Muscle layer of duodenum (tissue), 2 donors: ENCODE measurements at regions not wholly inside any gene's neighbourhood (a gene's known extent, or its start where the extent isn't known, plus 50 kb on each side); places are given as distances from the start of the nearest gene placed in this dataset.

Source experiments
- H3K27ac ChIP-seq: one replicate; pipeline ENCODE4 v1.7.0; 2013; ENCODE audit warnings: mild to moderate bottlenecking, low read length
- H3K27me3 ChIP-seq: one replicate; pipeline ENCODE4 v1.7.0; 2013; ENCODE audit warnings: low read depth, mild to moderate bottlenecking, control low read depth, low read length
- H3K36me3 ChIP-seq, 2 donors: one replicate each; pipeline ENCODE4 v1.7.0; 2013; ENCODE audit warnings: low read length in 2 of 2, control low read depth in 1 of 2, mild to moderate bottlenecking in 1 of 2; ENCODE audit not compliant: insufficient read depth in 2 of 2, control insufficient read depth in 1 of 2
- H3K4me1 ChIP-seq, 2 donors: one replicate each; pipeline ENCODE4 v1.7.0; 2013; ENCODE audit warnings: low read length in 2 of 2, mild to moderate bottlenecking in 2 of 2, control low read depth in 1 of 2, moderate library complexity in 1 of 2; ENCODE audit not compliant: insufficient read depth in 2 of 2, control insufficient read depth in 1 of 2
- H3K4me3 ChIP-seq, 2 donors: one replicate each; pipeline ENCODE4 v1.7.0; 2013; ENCODE audit warnings: low read length in 2 of 2, low read depth in 1 of 2, mild to moderate bottlenecking in 1 of 2
- H3K9me3 ChIP-seq, 2 donors: one replicate each; pipeline ENCODE4 v1.7.0; 2013; ENCODE audit warnings: low read length in 2 of 2, control low read depth in 1 of 2, mild to moderate bottlenecking in 1 of 2; ENCODE audit not compliant: control insufficient read depth in 1 of 2
- donor health status: healthy.

DNA sequence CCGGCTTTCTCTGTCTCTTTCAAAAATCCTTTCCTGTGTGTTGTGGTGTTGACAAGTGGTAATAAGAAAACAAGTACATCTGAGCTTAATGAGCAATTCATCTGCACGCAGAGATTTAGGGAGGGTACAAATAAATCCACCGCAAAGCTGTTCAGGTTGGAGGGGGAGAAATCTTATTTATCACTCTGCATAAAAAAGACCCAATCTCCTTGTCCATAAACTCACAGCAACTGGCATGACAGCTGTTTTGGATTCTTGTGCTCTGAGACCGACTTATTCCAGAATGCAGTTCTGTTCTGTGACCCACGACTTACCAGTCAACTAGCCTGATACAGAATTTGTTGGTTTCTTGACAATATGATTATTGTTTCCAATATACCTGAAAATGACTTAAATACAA lies 380.1 kb downstream of the SOX11 start:
- Histone ChIP-seq H3K4me1 (no peaks in the 10 kb centered on the region), H3K36me3 (no peaks in the 10 kb centered on the region), H3K27ac (no peak overlapping the region), H3K27me3 (no peaks in the 10 kb centered on the region), H3K4me3 (no peak overlapping the region), H3K9me3 (no peaks in the 10 kb centered on the region)

DNA sequence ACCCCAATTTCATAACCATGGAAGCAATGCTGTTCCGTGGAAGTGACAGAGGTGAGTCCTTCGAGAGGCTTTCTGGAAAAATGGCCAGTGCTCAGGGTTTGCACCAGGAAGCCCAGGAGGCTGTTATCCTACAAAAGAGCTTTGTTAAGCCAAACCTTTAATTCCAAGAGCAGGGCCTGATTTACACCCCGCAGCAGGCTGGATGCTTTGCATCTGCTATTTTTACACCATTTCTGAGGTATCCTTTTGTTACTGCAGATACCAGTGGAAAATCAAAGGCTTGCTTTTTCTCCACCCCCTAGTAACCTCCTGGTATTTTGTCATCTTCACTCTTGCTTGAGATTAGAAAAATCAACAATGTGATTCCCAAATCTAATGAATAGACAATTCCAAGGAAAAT lies 380.6 kb downstream of the SOX11 start:
- Histone ChIP-seq H3K4me3 (no peak overlapping the region), H3K27ac (no peak overlapping the region), H3K36me3 (no peaks in the 10 kb centered on the region), H3K4me1 (no peaks in the 10 kb centered on the region), H3K27me3 (no peaks in the 10 kb centered on the region), H3K9me3 (no peaks in the 10 kb centered on the region)

DNA sequence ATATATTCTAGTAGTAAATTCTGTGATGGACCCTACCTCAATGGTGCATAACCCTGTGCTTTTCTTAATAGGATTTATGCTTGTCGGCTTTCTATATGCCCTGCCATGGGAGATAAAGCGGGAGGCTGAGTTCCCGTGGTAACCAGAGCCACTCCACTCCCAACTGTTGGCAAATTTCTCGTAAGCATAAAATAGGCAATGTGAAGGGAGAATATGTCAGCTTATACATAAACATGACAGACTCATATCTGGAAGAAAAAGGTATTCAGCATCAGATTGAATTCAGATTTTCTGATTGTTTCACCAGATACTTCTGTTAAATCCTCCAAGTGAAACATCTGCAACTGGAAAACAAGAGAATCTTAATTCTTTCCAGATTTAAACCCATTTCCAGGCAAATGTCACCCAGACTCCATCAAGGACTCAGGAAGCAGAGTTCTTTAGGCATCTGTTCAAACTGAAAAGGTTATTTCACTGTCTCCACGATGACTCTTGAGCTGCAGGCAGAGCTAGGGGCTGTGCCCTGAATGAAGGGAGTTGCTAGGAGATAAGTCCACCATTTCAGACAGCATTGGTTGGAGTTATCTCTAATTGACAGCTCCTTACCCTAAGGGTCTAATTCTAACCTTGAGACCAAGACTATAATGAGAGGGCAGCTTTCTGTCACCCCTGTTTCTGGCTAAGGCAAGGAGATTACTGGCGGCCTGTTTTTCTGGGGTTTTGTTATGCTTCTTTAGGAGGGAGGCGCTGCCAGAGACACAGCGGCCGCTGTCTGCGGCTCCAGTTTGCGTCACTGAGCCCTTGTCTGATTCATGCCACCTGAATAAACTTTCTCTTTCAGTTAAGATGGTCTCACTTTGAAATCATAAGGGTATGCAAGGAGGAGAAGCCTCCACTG lies 381.3 kb downstream of the SOX11 start:
- no peak overlapping the region for H3K27ac ChIP-seq

DNA sequence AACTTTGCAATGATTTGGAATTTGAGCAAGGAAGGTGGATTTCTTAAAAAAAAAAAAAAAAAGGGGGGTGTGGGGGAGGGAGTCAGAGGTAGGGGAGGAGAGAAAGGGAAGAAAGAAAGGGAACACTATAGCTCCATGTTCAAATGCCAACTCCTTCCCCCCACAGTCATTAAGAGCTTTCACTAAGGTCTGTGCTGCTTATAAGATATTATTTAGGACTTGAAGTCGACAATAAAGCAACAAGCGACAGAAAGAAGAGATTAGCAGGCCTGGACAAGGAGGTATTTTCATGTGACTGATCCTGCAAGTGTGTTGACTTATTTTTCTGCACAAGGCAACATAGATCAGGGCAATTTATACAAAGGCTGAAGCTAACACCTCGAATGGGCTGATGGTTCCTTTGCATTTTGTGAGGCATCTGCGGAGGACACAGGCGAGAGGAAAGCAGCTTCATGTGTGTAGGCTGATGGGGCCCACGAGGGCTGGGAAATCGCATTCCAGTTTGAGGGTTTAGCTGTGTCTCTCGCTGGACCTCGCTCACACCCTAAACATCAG lies 382.0 kb downstream of the SOX11 start:
- H3K27ac ChIP-seq, result no peak overlapping the region
- no peaks in the 10 kb centered on the region for H3K27me3 ChIP-seq
- H3K9me3 ChIP-seq, result no peaks in the 10 kb centered on the region
- H3K4me1 ChIP-seq, result no peaks in the 10 kb centered on the region
- H3K36me3 ChIP-seq, result no peaks in the 10 kb centered on the region
- H3K4me3 ChIP-seq, result no peak overlapping the region

More for the DNA sequence above, 381.3 kb downstream of the SOX11 start:
- no peaks in the 10 kb centered on the region for H3K36me3 ChIP-seq
- no peaks in the 10 kb centered on the region for H3K27me3 ChIP-seq
- no peaks in the 10 kb centered on the region for H3K4me1 ChIP-seq
- H3K9me3 ChIP-seq, result no peaks in the 10 kb centered on the region
- no peak overlapping the region for H3K4me3 ChIP-seq

DNA sequence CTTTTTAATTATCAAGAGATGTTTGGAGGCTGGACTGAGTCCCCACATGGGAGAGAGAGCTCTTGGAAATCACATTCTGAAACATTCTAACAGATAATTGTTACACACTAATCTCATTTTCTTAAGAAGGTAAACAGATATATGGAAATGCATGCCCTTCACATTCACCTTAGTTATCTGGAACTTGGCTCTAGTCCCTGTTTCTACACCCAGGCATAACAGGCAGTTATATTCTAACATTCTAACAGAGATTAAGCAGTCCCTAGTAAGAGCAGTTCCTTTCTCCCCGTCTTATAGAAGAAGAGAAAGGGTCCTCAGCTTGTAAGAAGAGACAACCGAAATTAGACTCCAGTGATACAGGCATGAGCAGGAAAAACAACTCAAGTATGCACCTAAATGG lies 385.4 kb downstream of the SOX11 start:
- H3K27ac ChIP-seq, result no peak overlapping the region

DNA sequence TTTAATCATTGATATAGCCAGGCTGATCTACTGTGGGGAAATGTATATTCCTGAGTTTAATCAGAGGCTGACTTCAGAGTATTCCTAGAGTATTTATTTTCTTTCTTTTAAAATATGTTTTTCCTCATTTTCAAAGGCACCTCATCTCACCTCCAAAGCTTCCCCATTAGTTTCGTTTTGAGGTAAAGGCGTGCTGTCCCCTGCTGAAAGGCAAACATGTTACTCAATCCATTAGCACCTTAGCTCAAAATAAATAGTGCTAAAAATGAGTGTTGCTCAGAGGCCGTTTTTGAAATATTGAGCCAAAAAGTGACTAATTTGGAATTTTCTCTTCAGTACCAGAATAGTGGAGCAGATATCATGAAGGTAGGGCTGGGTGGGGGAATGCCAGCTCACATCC lies 386.2 kb downstream of the SOX11 start:
- no peaks in the 10 kb centered on the region for H3K4me1 ChIP-seq
- no peaks in the 10 kb centered on the region for H3K36me3 ChIP-seq
- H3K4me3 ChIP-seq, result no peak overlapping the region
- H3K27me3 ChIP-seq, result no peaks in the 10 kb centered on the region
- H3K27ac ChIP-seq, result no peak overlapping the region
- no peaks in the 10 kb centered on the region for H3K9me3 ChIP-seq

More for the DNA sequence above, 385.4 kb downstream of the SOX11 start:
- H3K4me1 ChIP-seq, result no peaks in the 10 kb centered on the region
- no peaks in the 10 kb centered on the region for H3K27me3 ChIP-seq
- no peaks in the 10 kb centered on the region for H3K9me3 ChIP-seq
- no peak overlapping the region for H3K4me3 ChIP-seq
- no peaks in the 10 kb centered on the region for H3K36me3 ChIP-seq

DNA sequence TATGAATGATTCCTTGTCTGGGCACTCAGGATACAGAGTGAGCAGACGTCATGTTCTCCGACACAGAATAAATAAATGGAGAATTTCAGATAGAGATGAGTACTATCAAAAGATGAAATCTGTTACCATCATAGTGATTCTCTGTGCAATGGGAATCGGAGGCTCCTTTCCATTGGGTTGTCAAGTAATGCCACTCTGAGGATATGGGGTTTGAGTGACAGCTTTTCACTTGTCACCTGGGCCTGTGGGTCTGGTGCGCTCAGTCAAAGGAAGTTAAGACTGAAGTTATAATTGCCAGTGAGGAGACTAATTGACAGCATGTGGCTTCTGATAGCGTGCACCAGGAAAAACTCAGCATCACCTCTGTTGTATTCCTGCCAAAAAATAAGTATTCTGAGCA lies 387.2 kb downstream of the SOX11 start:
- no peaks in the 10 kb centered on the region for H3K36me3 ChIP-seq
- no peaks in the 10 kb centered on the region for H3K9me3 ChIP-seq
- no peak overlapping the region for H3K4me3 ChIP-seq
- H3K27me3 ChIP-seq, result no peaks in the 10 kb centered on the region
- no peak overlapping the region for H3K27ac ChIP-seq
- H3K4me1 ChIP-seq, result no peaks in the 10 kb centered on the region

DNA sequence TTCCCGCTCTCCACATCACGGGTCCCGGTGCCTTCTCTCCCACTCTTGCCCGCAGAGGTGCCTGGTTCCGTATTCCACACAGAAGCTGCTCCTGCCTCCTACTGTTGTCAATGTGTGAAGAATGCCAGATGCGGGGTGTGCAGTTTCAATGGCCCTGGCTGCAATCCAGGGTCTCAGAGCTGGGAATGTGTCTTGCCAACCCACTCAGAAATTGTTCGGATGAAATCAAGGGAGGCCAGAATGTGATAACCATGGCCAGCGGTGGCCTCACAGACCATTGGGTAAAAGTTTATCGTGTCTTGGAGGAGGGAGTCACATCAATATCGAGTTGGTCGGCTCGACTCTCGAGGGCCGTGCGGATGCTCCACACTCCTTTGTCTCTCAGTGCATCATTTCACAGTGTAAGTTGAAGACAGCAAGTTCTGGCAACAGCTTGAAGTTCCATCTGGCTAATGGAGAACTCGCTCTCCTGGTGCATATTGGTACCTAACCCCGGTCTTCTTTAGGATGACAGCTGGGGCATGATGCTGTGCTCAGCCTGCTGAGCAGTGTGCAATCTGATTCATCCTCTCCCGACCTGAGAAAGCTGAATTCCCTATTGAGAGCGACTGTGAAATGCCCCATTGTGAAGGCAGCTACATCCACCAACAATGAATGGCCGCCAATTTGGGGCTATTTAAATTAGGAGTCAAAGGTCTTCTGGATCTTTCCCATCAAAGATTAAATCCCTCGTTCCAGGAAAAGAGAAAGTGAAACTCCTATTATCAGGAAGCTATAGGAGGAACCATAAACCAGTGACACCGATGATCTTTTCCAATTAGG lies 389.0 kb downstream of the SOX11 start:
- Histone ChIP-seq H3K4me3 (peak overlapping the region in 1 of 2 donors; percentile 17), H3K27me3 (no peaks in the 10 kb centered on the region), H3K36me3 (no peaks in the 10 kb centered on the region), H3K27ac (no peak overlapping the region), H3K4me1 (no peaks in the 10 kb centered on the region), H3K9me3 (no peaks in the 10 kb centered on the region)

DNA sequence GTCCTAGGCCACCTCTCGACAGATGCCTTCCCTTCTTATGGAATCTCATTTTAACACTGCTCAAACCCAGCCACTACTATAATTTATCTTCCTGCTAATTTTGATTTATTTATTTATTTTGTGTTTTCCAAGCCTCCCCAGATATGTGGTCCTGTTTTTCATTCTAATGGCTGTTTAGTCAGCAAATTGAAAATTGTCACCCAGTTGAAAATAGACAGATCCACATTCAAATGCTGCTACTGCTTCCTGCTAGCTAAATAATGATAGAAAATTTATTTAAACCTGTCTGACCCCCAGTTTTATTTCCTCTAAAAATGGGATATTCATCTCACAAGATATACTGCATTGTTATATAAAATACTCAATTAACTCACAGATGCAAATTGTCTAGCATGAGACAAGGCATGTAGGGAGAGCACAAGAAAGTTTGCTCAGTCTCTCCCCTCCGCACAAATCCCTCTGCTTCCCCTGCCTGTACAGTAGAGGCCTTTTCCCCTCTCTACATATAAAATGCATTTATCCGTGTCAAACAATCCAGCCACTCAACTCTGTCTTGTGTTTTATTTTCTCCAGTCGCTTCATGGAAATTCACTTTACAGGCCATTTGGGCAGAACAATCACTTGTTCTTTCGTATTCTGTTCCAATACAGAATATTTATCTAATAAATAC lies 389.9 kb downstream of the SOX11 start:
- Histone ChIP-seq H3K36me3 (no peaks in the 10 kb centered on the region), H3K27ac (no peak overlapping the region), H3K4me1 (no peaks in the 10 kb centered on the region), H3K27me3 (no peaks in the 10 kb centered on the region), H3K9me3 (no peaks in the 10 kb centered on the region), H3K4me3 (no peak overlapping the region)

DNA sequence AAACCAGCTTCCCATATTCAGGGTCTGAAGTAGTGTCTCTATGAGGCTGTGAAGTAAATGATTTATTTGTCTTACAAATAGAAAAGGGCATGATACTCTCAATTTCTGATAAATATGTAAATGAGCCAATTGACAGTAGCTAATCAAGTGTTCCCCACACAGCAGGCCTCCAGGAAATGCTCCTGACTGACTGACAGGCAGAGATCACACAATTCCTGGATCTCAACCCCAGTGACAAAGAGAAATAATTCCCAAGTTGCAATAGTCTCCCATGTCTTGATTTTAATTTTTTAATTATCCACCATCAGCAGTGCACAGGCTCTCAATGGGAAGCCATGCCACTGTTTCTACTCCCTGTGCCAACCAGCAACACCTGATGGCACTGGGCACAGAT lies 390.4 kb downstream of the SOX11 start:
- no peaks in the 10 kb centered on the region for H3K9me3 ChIP-seq
- no peak overlapping the region for H3K27ac ChIP-seq
- no peaks in the 10 kb centered on the region for H3K36me3 ChIP-seq
- H3K27me3 ChIP-seq, result no peaks in the 10 kb centered on the region
- no peaks in the 10 kb centered on the region for H3K4me1 ChIP-seq
- no peak overlapping the region for H3K4me3 ChIP-seq

DNA sequence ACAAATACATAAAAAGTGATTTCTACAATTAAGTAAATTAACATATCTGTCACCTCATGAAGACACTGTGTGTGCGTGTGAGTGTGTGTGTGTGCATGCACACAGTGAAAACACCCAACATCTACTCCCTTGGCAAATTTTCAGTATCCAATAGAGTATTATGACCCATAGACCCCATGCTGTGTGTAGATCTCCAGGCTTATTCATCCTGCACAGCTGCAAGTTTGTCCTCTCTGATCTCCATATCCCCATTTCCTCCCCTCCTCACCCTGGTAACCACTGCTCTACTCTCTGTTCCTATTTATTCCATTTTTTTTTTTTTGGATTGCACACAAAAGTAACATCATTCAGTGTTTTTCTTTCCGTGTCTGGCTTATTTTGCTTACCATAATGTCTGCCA lies 391.0 kb downstream of the SOX11 start:
- Histone ChIP-seq H3K9me3 (no peaks in the 10 kb centered on the region), H3K27me3 (no peaks in the 10 kb centered on the region), H3K36me3 (no peaks in the 10 kb centered on the region), H3K27ac (no peak overlapping the region), H3K4me3 (no peak overlapping the region), H3K4me1 (no peaks in the 10 kb centered on the region)
